Progenitor cell of endocrine pancreas (in vitro differentiated cells): ENCODE measurements at regions not wholly inside any gene's neighbourhood (a gene's known extent, or its start where the extent isn't known, plus 50 kb on each side); places are given as distances from the start of the nearest gene placed in this dataset.

Experiments
- DNase-seq: peaks from one replicate; pipeline ENCODE4 v3.0.0; 2021; ENCODE audit warnings: low spot score; ENCODE audit not compliant: unreplicated experiment
- H3K27ac Mint-ChIP-seq: 2 replicates; pipeline ENCODE4 v1.8.0; 2021; ENCODE audit warnings: mild to moderate bottlenecking, moderate library complexity, mixed read lengths
- H3K27me3 Mint-ChIP-seq: 2 replicates; pipeline ENCODE4 v1.8.0; 2021; ENCODE audit warnings: mixed read lengths
- H3K36me3 Mint-ChIP-seq: 2 replicates; pipeline ENCODE4 v1.8.0; 2022; ENCODE audit warnings: mixed read lengths; ENCODE audit not compliant: insufficient read depth
- H3K4me1 Mint-ChIP-seq: 2 replicates; pipeline ENCODE4 v1.8.0; 2021; ENCODE audit warnings: low read depth, mixed read lengths
- H3K4me3 Mint-ChIP-seq: 2 replicates; pipeline ENCODE4 v1.8.0; 2021; ENCODE audit warnings: low read depth, mild to moderate bottlenecking, moderate library complexity, mixed read lengths
- H3K9me3 Mint-ChIP-seq: 2 replicates; pipeline ENCODE4 v1.8.0; 2021; ENCODE audit warnings: low read depth, mixed read lengths
- TF ChIP-seq, protein P1 (sequence below): fragments of 200-600 bp; sonication (generic); IDR thresholded peaks from one replicate; pipeline ENCODE4 v1.5.0; 2021; ENCODE audit warnings: antibody characterized with exemption, mild to moderate bottlenecking; ENCODE audit not compliant: unreplicated experiment

DNA sequence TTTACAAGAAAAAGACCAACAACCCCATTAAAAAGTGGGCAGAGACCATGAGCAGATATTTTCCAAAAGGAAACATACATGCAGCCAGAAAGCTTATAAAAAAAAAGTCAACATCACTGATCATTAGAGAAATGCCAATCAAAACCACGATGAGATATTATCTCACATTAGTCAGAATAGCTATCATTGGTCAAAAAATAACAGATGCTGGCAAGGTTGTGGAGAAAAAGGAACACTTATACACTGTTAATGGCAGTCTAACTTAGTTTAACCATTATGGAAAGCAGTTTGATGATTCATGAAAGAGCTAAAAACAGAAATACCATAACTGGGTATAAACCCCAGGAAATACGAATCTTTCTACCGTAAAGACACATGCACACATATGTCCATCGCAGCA, 76.3 kb downstream of the SUCNR1 start:
- no peaks in the 10 kb centered on the region for H3K4me1 Mint-ChIP-seq
- H3K36me3 Mint-ChIP-seq, result no peaks in the 10 kb centered on the region
- H3K4me3 Mint-ChIP-seq, result no peak overlapping the region
- no peaks in the 10 kb centered on the region for H3K27me3 Mint-ChIP-seq
- no peak overlapping the region for H3K27ac Mint-ChIP-seq
- TF ChIP-seq, protein P1, sequence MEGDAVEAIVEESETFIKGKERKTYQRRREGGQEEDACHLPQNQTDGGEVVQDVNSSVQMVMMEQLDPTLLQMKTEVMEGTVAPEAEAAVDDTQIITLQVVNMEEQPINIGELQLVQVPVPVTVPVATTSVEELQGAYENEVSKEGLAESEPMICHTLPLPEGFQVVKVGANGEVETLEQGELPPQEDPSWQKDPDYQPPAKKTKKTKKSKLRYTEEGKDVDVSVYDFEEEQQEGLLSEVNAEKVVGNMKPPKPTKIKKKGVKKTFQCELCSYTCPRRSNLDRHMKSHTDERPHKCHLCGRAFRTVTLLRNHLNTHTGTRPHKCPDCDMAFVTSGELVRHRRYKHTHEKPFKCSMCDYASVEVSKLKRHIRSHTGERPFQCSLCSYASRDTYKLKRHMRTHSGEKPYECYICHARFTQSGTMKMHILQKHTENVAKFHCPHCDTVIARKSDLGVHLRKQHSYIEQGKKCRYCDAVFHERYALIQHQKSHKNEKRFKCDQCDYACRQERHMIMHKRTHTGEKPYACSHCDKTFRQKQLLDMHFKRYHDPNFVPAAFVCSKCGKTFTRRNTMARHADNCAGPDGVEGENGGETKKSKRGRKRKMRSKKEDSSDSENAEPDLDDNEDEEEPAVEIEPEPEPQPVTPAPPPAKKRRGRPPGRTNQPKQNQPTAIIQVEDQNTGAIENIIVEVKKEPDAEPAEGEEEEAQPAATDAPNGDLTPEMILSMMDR, result no peak
- DNase-seq, result no peak
- H3K9me3 Mint-ChIP-seq, result no peaks in the 10 kb centered on the region

DNA sequence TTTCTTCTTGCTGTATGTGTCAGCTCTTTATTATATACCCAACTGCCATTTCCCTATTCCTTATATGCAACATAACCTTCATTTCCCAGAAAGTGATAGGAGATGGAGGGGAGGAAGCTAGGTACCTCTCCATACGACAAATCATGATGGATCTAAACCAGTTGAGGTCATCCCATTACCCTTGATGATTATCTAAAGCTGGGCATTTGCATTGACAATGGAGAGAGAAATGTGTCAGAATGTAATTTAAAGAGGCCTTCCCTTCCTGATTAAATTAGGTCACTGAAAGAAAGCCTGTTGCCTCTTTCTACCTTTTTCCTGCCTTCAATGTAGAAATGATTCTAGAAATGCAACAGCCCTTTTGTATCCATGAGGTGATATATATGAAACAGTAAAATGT, 81.9 kb downstream of the SUCNR1 start:
- H3K4me1 Mint-ChIP-seq, result no peaks in the 10 kb centered on the region
- H3K9me3 Mint-ChIP-seq, result no peaks in the 10 kb centered on the region
- TF ChIP-seq, protein P1, result no peak
- no peaks in the 10 kb centered on the region for H3K27me3 Mint-ChIP-seq
- no peak for DNase-seq
- H3K4me3 Mint-ChIP-seq, result no peak overlapping the region
- no peak overlapping the region for H3K27ac Mint-ChIP-seq
- H3K36me3 Mint-ChIP-seq, result no peaks in the 10 kb centered on the region

DNA sequence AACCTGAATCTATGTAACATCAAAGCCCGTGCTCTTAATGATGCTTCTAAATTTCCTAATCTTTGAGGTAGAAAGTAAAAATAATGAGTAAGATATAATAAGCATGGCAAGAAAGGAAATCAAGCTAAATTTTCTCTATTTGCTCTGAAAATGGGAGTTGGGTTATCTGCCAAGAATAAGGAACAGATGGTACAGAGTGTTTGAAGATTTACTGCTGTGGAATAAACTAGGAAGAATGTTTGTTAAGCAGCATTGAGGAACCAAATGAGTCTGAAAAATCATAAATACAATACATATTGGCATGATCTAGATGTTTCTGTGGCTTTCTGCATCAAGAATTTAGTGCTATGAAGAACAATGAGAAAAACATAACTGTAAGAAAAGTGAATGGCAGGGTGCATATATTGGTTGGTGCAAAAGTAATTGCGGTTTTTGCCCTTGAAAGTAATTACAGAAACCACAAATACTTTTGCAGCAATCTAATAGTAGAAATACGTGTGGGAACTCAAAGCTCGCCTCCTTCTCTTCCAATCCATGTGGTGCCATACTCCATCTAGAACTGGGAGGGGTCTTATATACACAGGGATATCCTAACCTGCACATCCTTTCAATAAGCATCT, 87.6 kb downstream of the SUCNR1 start:
- DNase-seq, result no peak
- Mint-ChIP-seq H3K27ac (no peak overlapping the region), H3K27me3 (no peaks in the 10 kb centered on the region), H3K36me3 (no peaks in the 10 kb centered on the region), H3K4me3 (no peak overlapping the region), H3K9me3 (peaks cover 1% of the 10 kb centered on the region), H3K4me1 (no peaks in the 10 kb centered on the region)
- TF ChIP-seq, protein P1, result no peak

DNA sequence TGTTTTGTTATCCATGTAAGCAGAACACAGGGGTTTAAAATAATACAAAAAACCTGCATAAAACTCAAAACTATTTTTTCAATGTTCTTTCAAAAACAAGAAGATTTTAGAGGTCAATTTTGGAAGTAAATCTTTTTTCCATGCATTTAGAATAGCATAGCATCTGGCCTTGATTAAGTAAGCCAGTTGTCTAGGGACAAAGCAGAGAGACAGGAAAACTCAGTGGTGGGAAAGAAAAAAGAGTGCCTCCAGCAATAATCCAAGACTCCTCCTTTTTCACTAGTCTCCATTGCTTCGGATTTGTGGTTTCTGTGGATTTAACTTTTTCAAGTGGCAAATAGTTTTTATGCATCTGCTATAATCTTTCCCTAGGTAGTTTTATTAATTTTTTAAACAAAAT, 88.9 kb downstream of the SUCNR1 start:
- no peaks in the 10 kb centered on the region for H3K27me3 Mint-ChIP-seq
- TF ChIP-seq, protein P1, result no peak
- H3K27ac Mint-ChIP-seq, result no peak overlapping the region
- H3K4me1 Mint-ChIP-seq, result no peaks in the 10 kb centered on the region
- H3K9me3 Mint-ChIP-seq, result peaks cover 2% of the 10 kb centered on the region
- no peak for DNase-seq
- H3K4me3 Mint-ChIP-seq, result no peak overlapping the region
- H3K36me3 Mint-ChIP-seq, result no peaks in the 10 kb centered on the region

DNA sequence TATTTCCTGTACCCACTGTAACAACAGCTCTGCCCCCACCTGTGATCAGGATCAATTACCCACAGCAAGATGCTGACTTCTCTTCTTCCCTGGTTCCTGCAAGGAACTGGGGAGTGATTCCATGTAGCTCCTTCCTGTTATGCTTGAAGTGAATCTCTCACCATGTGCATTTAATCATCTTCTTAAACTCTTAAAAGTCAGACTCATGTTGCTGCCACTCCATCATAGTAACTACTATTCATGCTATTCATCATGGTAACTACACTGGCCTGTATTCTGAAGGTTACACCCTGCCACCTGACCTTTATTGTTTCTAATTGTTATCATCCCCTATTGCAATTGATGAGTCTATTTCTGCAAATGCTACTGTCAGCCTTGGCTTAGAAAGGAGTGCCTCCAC, 89.5 kb downstream of the SUCNR1 start:
- Mint-ChIP-seq H3K36me3 (no peaks in the 10 kb centered on the region), H3K27me3 (no peaks in the 10 kb centered on the region)

More for the DNA sequence above, 89.5 kb downstream of the SUCNR1 start:
- Mint-ChIP-seq H3K4me1 (no peaks in the 10 kb centered on the region), H3K27ac (no peak overlapping the region), H3K4me3 (no peak overlapping the region), H3K9me3 (peaks cover 5% of the 10 kb centered on the region)
- TF ChIP-seq, protein P1, result no peak
- DNase-seq, result no peak
